ENCODE measurements at regions not wholly inside any gene's neighbourhood (a gene's known extent, or its start where the extent isn't known, plus 50 kb on each side); places are given as distances from the start of the nearest gene placed in this dataset.

DNA sequence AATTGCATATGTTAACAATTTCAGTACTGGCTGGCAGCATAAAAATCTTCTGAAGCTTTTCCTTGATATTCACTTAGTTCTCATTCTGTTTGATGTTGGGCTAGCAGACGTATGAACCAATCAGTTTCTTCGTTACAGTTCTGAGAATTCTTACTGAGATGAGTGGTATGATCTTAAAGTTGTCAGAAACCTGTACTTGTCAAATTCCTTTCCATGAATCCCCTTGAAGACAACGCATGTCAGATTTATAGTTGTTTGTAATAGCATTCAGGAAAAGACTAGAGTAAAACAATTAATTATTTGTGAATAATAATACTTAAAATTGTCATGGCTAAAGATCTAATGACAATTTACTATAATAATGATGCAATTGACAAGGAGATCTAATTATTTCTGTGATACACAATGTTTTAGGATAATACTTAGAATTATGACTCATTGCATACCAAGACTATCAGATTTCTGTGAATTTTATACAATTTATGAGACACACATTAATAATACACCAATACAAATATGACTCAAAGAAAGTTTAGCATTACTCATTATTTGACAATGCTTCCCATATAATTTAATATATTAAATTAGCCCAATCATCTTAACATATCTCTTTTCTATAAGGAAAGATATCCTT lies 447.2 kb downstream of the RFC3 start (continued):
- no peak for TF ChIP-seq TSHZ2 (CRISPR knock-in tag; IDR thresholded peaks at IDR 0.05)
- no peak for TF ChIP-seq PPARA (CRISPR knock-in tag; IDR thresholded peaks at IDR 0.05; ENCODE audit: borderline replicate concordance)
- no peak; the same call in 1 of the 2 replicates for TF ChIP-seq TOX (CRISPR knock-in tag; IDR thresholded peaks at IDR 0.05; ENCODE audit: borderline replicate concordance)
- TF ChIP-seq TCF4 (CRISPR knock-in tag; IDR thresholded peaks at IDR 0.05; ENCODE audit: borderline replicate concordance), result no peak
- TF ChIP-seq CSDC2 (CRISPR knock-in tag; IDR thresholded peaks at IDR 0.05), result no peak
- 0 out of 2 replicates have a peak, but pooled peaks have one; percentile 12 for TF ChIP-seq CSRNP3 (CRISPR knock-in tag; IDR thresholded peaks at IDR 0.05)
- no peak for TF ChIP-seq SNAI2 (CRISPR knock-in tag; IDR thresholded peaks at IDR 0.05)
- no peak for TF ChIP-seq ZFP30 (CRISPR knock-in tag; IDR thresholded peaks at IDR 0.05)
- peak; percentile 88 for TF ChIP-seq ZC3H10 (CRISPR knock-in tag; IDR thresholded peaks at IDR 0.05)

DNA sequence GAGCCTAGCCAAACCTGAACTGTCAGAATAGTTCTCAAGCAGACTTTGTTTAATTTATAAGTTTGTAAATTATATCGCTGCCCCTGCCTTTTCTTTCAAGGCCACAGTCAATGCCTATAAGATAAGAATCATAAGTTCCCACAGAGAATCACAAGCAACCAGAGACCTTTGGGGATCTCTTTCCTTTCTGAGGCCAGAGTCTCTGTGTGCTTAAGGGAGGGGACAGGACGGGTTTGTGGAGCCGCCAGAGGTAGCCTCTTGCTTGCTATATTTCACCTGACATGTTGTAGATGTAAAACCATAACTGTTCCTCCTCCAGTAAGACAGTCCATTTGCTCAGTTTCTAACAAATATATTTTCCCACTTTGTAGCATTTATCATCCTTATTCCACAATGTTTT lies 458.8 kb downstream of the RFC3 start:
- TF ChIP-seq, protein P1, sequence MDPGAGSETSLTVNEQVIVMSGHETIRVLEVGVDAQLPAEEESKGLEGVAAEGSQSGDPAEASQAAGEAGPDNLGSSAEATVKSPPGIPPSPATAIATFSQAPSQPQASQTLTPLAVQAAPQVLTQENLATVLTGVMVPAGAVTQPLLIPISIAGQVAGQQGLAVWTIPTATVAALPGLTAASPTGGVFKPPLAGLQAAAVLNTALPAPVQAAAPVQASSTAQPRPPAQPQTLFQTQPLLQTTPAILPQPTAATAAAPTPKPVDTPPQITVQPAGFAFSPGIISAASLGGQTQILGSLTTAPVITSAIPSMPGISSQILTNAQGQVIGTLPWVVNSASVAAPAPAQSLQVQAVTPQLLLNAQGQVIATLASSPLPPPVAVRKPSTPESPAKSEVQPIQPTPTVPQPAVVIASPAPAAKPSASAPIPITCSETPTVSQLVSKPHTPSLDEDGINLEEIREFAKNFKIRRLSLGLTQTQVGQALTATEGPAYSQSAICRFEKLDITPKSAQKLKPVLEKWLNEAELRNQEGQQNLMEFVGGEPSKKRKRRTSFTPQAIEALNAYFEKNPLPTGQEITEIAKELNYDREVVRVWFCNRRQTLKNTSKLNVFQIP (CRISPR knock-in tag; IDR thresholded peaks at IDR 0.05; ENCODE audit: borderline replicate concordance, low read depth), result no peak
- TF ChIP-seq, protein P2, sequence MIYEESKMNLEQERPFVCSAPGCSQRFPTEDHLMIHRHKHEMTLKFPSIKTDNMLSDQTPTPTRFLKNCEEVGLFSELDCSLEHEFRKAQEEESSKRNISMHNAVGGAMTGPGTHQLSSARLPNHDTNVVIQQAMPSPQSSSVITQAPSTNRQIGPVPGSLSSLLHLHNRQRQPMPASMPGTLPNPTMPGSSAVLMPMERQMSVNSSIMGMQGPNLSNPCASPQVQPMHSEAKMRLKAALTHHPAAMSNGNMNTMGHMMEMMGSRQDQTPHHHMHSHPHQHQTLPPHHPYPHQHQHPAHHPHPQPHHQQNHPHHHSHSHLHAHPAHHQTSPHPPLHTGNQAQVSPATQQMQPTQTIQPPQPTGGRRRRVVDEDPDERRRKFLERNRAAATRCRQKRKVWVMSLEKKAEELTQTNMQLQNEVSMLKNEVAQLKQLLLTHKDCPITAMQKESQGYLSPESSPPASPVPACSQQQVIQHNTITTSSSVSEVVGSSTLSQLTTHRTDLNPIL (CRISPR knock-in tag; IDR thresholded peaks at IDR 0.05; ENCODE audit: low read depth), result no peak
- TF ChIP-seq ZNF565 (CRISPR knock-in tag; conservative IDR thresholded peaks at IDR 0.05; ENCODE audit: low read depth) (no peak), BACH2 (CRISPR knock-in tag; IDR thresholded peaks at IDR 0.05; ENCODE audit: borderline replicate concordance) (no peak), GLIS3 (CRISPR knock-in tag; IDR thresholded peaks at IDR 0.05) (no peak), ZFP3 (CRISPR knock-in tag; IDR thresholded peaks at IDR 0.05) (no peak)
- no peak for ATAC-seq

DNA sequence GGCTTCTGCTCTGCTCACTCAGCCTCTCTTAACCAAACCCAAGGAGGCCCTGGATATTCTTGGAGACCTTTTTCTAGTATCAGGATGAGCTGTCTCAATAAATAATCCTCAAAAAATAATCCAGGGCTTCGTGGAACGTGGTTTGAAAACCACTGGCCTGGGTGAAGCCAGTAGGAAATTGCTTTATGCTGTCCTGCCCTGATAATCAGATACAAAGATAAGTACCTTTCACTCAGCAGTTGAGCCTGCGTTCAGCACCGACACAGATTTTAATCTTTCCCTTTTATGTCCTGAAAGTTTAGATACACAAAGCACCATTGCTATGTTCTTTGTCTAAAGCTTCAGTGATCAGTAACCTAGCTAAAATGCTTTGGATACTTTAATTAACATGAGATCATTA lies 460.0 kb downstream of the RFC3 start:
- peak; percentile 84 for ATAC-seq
- TF ChIP-seq GLIS3 (CRISPR knock-in tag; IDR thresholded peaks at IDR 0.05) (no peak), TCF4 (CRISPR knock-in tag; IDR thresholded peaks at IDR 0.05; ENCODE audit: borderline replicate concordance) (0 out of 2 replicates have a peak, but pooled peaks have one; percentile 14), TOX (CRISPR knock-in tag; IDR thresholded peaks at IDR 0.05; ENCODE audit: borderline replicate concordance) (no peak), ARNTL (CRISPR knock-in tag; IDR thresholded peaks at IDR 0.05; ENCODE audit: borderline replicate concordance, low read depth) (no peak), ESRRG (CRISPR knock-in tag; IDR thresholded peaks at IDR 0.05) (no peak), PATZ1 (CRISPR knock-in tag; IDR thresholded peaks at IDR 0.05; ENCODE audit: borderline replicate concordance) (no peak), ZFP30 (CRISPR knock-in tag; IDR thresholded peaks at IDR 0.05) (no peak), TSHZ2 (CRISPR knock-in tag; IDR thresholded peaks at IDR 0.05) (peak; percentile 50; the same call in 1 of the 2 replicates), ZNF8 (CRISPR knock-in tag; IDR thresholded peaks at IDR 0.05) (no peak), PPARA (CRISPR knock-in tag; IDR thresholded peaks at IDR 0.05; ENCODE audit: borderline replicate concordance) (no peak)
- TF ChIP-seq, protein P1 (CRISPR knock-in tag; IDR thresholded peaks at IDR 0.05; ENCODE audit: borderline replicate concordance, low read depth), result no peak

Measured in SK-N-SH treated with all-trans-retinoic acid at 6 μM for 48 hours (cell line).